ENCODE measurements at regions not wholly inside any gene's neighbourhood (a gene's known extent, or its start where the extent isn't known, plus 50 kb on each side); places are given as distances from the start of the nearest gene placed in this dataset.

DNA sequence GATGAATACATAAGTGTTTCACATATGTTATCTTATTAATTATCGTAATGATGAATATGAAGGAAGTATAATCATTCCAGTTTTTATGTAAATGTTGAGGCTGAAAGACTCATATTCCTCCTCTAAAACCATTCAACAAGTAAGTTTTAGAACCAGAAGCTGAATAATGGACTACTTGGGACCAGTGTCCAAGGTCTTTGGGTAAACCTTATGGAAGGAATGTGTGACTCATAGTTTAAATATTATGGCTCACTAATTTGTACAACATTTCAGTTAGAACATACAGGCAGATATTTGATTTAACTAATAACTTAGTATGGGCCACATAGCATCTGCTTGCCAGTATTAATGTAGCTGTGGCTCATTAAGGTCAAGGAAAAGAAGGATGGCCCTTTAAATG lies 209.6 kb downstream of the TFAP2B start:
- ATAC-seq (no peak), DNase-seq (no peak)
- intact Hi-C loops (cut with DNase I), result no loop called here
- TF ChIP-seq POLR2A (IDR thresholded peaks at IDR 0.05), result no peak
- TF ChIP-seq, protein P1, sequence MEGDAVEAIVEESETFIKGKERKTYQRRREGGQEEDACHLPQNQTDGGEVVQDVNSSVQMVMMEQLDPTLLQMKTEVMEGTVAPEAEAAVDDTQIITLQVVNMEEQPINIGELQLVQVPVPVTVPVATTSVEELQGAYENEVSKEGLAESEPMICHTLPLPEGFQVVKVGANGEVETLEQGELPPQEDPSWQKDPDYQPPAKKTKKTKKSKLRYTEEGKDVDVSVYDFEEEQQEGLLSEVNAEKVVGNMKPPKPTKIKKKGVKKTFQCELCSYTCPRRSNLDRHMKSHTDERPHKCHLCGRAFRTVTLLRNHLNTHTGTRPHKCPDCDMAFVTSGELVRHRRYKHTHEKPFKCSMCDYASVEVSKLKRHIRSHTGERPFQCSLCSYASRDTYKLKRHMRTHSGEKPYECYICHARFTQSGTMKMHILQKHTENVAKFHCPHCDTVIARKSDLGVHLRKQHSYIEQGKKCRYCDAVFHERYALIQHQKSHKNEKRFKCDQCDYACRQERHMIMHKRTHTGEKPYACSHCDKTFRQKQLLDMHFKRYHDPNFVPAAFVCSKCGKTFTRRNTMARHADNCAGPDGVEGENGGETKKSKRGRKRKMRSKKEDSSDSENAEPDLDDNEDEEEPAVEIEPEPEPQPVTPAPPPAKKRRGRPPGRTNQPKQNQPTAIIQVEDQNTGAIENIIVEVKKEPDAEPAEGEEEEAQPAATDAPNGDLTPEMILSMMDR (IDR thresholded peaks at IDR 0.05), result no peak
- WGBS, 4 donors, result 0 to 37% (median 1%) methylated on average over 1 of the region's 1 CpG
- H3K4me1 ChIP-seq, result no peaks in the 10 kb centered on the region
- no peaks in the 10 kb centered on the region for H3K36me3 ChIP-seq
- no peak overlapping the region for H3K4me3 ChIP-seq
- H3K27ac ChIP-seq, result no peak overlapping the region
- peaks cover 0 to 4% (median 0%) of the 10 kb centered on the region in 12 donors for H3K9me3 ChIP-seq
- no peaks in the 10 kb centered on the region for H3K27me3 ChIP-seq

DNA sequence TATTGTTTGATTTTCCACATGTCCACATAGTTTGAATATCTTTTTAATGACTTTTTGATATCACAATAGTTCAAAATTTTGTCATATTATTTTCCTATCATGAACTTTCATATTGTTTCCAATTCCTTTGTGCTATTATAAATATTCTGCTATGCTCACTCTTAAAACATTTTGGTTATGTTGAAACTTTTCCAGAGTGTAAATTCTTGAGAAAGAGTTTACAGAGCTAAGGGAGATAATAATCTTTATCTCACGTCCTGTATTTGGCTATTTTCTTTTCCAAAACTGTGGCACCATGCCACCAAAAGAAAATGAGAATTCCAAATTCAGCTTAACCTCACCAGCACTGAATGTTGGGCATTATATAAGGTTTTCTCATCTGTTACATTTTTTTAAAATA lies 210.9 kb downstream of the TFAP2B start:
- Histone ChIP-seq H3K4me3 (no peak overlapping the region), H3K27me3 (no peaks in the 10 kb centered on the region), H3K4me1 (no peaks in the 10 kb centered on the region), H3K9me3 (peaks cover 0 to 5% (median 0%) of the 10 kb centered on the region in 12 donors), H3K27ac (no peak overlapping the region), H3K36me3 (no peaks in the 10 kb centered on the region)
- DNase-seq (no peak), ATAC-seq (no peak)
- TF ChIP-seq, protein P1 (IDR thresholded peaks at IDR 0.05), result no peak
- no peak for TF ChIP-seq POLR2A (IDR thresholded peaks at IDR 0.05)
- intact Hi-C loops (cut with DNase I), result no loop called here
- WGBS, 4 donors, result 14 to 29% (median 17%) methylated on average over 1 of the region's 1 CpG

DNA sequence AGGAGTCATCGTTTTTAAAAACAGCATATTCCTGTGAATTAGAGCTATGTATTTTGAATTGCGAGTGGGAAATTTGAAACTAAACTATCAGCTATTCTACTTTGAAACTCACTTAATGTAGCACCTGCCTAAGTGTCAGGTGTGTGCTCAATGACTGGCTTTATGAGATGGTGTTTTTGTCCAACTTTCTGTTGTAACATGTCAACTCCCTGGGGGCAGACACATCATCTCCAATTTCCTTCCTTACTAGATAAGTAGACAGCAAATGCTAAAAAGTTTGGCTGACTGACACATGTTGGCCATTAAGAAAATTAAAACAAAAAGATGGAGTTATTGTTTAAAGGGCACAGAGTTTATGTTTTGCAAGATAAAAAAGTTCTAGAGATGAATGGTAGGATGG lies 226.9 kb downstream of the TFAP2B start:
- WGBS, 4 donors, result 83 to 88% (median 87%) methylated on average over 2 of the region's 2 CpGs

DNA sequence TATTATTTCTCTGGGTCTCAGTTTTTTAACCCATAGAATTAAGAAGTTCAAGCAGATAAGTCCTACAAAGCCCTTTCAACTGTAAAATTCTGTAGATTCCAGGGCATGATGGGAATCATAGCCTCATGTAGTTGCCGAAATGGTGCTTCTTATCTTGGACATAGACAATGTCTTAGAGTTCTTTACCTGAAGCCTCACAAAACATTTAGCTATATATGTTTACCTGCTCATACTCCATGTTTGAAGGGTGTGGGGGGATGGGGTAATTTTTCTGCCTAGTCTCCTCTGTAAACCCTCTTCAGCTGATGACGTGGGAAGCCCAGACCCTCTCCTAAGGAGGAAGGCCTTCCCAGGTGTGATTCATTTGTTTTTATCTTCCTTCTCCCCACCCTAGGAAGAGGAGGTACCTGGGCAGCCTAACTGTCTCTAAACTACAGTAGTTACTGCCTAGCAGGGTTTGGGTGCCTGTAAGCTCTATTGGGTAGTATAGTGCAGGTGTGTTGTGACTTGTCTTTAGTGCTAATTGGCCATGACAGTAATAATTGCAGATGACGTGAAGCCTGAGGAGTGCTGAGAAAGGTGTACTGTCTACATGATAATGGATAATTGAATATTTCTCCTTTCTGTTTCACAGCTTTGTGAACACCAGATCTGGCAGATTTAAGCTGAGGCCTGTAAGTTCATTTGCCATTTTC lies 230.8 kb downstream of the TFAP2B start:
- no peak overlapping the region for H3K27ac ChIP-seq
- no peaks in the 10 kb centered on the region for H3K4me1 ChIP-seq
- intact Hi-C loops (cut with DNase I), result no loop called here
- TF ChIP-seq, protein P1 (IDR thresholded peaks at IDR 0.05), result no peak
- TF ChIP-seq POLR2A (IDR thresholded peaks at IDR 0.05), result no peak
- peaks cover 0 to 8% (median 0%) of the 10 kb centered on the region in 12 donors for H3K9me3 ChIP-seq
- DNase-seq (no peak), ATAC-seq (no peak)
- no peak overlapping the region for H3K4me3 ChIP-seq
- no peaks in the 10 kb centered on the region for H3K27me3 ChIP-seq
- H3K36me3 ChIP-seq, result no peaks in the 10 kb centered on the region
- WGBS, 4 donors, result 75 to 78% (median 76%) methylated on average over 3 of the region's 3 CpGs

More for the DNA sequence above, 226.9 kb downstream of the TFAP2B start:
- ATAC-seq (no peak), DNase-seq (no peak)
- Histone ChIP-seq H3K4me3 (no peak overlapping the region), H3K9me3 (no peaks in the 10 kb centered on the region), H3K4me1 (no peaks in the 10 kb centered on the region), H3K36me3 (no peaks in the 10 kb centered on the region), H3K27me3 (no peaks in the 10 kb centered on the region), H3K27ac (no peak overlapping the region)
- TF ChIP-seq, protein P1 (IDR thresholded peaks at IDR 0.05), result no peak
- TF ChIP-seq POLR2A (IDR thresholded peaks at IDR 0.05), result no peak
- intact Hi-C loops (cut with DNase I), result no loop called here

Measured in heart left ventricle (tissue), 16 donors.